GM12865 (cell line): ENCODE measurements at regions not wholly inside any gene's neighbourhood (a gene's known extent, or its start where the extent isn't known, plus 50 kb on each side); places are given as distances from the start of the nearest gene placed in this dataset.

Source experiments
- DNase-seq: peaks from one replicate; pipeline ENCODE4 v3.0.0; 2010; ENCODE audit warnings: low read depth
- H3K4me3 ChIP-seq: 2 replicates; pipeline ENCODE4 v1.5.1; 2011; ENCODE audit warnings: mild to moderate bottlenecking, low read depth, low read length, control low read depth
- TF ChIP-seq, protein P1 (sequence below): IDR thresholded peaks from 2 replicates; pipeline ENCODE4 v1.5.1; 2011; ENCODE audit warnings: low read length, control low read depth, low read depth, inconsistent platforms; ENCODE audit not compliant: insufficient read depth; ENCODE audit errors: missing control alignments

DNA sequence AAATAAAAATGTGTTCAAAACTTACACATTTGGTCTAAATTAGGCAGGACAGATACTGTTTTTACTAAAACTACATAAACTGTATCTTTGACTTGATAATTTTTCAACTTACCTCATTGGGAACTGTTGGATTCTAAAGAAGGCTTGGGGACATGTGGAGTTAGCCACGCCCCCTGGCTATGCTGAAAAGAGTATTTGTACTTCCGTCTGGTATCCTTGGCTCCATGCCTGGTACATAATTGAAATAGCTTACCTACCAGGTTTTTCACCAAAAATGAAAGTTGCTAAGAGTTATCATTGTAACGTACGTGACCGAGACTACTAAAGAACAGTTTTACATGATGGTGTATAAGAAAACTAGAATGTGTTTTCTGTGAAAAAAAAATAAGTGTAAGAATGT is 604.8 kb upstream of the IGFBP3 start:
- DNase-seq = no peak

DNA sequence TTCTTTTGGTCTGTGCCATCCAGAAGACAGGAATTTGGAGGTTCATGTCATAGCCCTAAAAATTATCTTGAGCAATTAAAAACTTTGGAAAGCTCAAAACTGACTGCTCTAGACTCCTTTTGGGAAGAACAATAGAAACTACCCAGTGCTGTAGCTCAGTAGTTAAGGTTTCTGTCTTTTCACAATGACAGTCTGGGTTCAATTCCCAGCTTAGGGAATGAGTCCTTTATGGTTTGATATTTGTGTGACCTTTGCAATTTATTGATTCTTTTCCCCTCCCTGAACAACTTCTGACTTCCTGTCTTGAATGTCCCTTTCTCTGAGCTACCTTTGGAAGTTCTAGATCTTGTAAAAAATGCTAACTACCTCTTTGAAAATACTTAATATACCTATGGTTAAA is 603.3 kb upstream of the IGFBP3 start:
- no peak overlapping the region for H3K4me3 ChIP-seq
- TF ChIP-seq, protein P1, sequence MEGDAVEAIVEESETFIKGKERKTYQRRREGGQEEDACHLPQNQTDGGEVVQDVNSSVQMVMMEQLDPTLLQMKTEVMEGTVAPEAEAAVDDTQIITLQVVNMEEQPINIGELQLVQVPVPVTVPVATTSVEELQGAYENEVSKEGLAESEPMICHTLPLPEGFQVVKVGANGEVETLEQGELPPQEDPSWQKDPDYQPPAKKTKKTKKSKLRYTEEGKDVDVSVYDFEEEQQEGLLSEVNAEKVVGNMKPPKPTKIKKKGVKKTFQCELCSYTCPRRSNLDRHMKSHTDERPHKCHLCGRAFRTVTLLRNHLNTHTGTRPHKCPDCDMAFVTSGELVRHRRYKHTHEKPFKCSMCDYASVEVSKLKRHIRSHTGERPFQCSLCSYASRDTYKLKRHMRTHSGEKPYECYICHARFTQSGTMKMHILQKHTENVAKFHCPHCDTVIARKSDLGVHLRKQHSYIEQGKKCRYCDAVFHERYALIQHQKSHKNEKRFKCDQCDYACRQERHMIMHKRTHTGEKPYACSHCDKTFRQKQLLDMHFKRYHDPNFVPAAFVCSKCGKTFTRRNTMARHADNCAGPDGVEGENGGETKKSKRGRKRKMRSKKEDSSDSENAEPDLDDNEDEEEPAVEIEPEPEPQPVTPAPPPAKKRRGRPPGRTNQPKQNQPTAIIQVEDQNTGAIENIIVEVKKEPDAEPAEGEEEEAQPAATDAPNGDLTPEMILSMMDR = no peak
- DNase-seq = no peak

More for the DNA sequence above, 604.8 kb upstream of the IGFBP3 start:
- TF ChIP-seq, protein P1 = no peak
- H3K4me3 ChIP-seq = no peak overlapping the region

DNA sequence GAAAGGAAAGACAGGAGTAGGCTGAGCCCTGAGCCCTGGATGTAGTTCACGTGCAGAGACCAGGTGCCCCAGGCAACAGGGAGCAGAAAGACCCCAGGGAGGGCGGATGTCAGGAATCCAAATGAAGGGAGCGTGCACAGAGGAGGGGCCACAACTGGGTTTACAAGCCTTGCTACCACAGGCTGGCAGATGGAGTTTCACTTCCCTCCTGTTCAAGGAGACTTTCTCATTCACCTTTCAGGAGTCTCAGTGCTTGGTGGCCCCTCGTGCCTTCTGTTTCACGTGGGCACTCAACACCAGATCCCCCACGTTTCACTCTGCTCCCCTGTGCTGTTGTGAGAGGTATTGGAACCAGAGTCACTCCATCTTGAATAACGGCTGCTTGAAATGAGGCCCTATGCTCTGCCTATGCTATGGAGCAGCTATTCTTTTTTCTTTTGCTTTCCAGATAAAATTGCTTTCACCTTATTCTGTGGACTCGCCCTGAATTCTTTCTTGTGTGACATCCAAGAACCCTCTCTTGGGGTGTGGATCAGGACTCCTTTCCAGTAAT is 601.4 kb upstream of the IGFBP3 start:
- DNase-seq = peak; percentile 43
- TF ChIP-seq, protein P1 = no peak
- H3K4me3 ChIP-seq = no peak overlapping the region

DNA sequence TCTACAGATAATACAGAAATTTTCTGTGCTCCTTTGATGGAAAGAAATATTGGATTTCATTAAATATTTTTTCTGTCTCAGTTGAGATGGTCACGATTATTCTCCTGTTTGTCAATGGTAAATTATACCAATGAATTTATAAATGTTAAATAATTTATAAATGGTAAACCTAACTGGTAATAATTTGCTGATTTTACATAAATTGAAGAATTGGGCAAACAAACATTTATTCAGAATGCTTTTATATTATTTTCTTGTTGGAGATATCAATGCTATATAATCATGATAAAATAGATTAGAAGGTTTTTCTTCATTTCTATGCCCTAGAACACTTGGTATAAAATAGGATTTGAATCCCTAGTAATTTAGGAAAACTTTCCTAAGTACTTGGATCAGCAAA is 597.6 kb upstream of the IGFBP3 start:
- TF ChIP-seq, protein P1 = no peak
- DNase-seq = no peak
- H3K4me3 ChIP-seq = no peak overlapping the region

DNA sequence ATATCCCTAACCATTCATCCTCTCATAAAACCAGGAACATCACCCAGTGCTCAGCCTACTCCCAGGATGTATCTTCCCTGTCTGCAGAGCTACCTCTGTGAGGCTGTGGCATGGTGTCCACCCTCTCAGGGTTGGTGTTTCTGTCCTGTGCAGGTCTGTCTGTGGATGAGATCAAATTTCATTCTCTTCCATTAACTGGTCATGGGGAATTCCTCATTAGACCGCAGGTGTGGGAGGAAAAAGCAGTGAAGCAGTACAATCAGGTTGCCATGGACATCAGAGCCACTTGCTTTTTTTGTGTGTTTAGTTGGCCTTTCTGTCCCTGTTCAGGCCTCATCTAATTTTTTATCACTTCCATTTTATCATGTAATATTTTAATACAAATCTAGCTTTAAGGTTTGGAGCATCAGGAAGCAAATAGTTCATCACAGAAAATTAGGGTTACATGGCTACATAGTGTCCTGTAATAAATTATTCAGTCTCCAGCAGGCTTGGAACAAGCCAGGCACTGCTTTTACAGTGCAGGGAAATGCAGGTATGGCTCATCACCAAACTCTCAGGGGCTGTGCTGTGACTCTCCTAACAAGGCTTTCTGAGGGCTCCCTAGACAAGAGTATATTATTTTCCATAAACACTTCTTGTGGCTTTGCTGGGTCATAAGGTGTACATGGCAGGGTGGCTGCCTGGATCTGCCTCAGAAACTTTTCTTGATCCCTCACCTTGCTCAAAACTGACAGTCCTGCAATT is 594.9 kb upstream of the IGFBP3 start:
- H3K4me3 ChIP-seq = no peak overlapping the region
- peak; percentile 41 for DNase-seq
- TF ChIP-seq, protein P1 = no peak

DNA sequence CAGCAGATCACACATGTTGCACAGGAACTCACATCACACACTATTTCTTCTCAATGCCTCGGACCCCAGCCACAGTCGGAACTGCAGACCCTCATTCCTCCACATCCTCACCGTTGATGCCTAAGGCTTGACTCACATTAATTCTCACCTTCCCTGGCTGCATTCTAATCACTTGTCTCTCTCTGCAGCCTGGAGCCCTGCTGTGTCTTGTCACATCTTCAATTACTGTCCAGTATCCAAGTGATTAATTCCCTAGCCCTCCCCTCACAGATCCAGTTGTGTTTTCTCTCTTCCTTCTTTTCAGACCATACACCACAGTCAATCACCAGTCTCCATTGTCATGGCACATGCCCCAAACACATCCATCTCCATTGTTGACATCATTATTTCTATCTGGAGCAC is 592.4 kb upstream of the IGFBP3 start:
- DNase-seq = no peak
- H3K4me3 ChIP-seq = no peak overlapping the region
- TF ChIP-seq, protein P1 = no peak
